SK-N-MC (cell line): ENCODE measurements at regions not wholly inside any gene's neighbourhood (a gene's known extent, or its start where the extent isn't known, plus 50 kb on each side); places are given as distances from the start of the nearest gene placed in this dataset.

Experiments used
- EZH2 ChIP-seq: fragments of 200-600 bp; sonication (generic); IDR thresholded peaks from one replicate; pipeline ENCODE4 v1.6.1; 2017; ENCODE audit warnings: antibody characterized with exemption
- FOXP2 ChIP-seq: optimal IDR thresholded peaks from 2 replicates; pipeline ENCODE3; 2011; ENCODE audit warnings: mild to moderate bottlenecking, moderate library complexity; ENCODE audit not compliant: insufficient read depth; ENCODE audit errors: extremely low read length, control extremely low read depth
- POLR2AphosphoS5 ChIP-seq: IDR thresholded peaks from 2 replicates; pipeline ENCODE4 v1.6.1; 2012; ENCODE audit warnings: mild to moderate bottlenecking, low read depth, low read length, borderline replicate concordance

GRCh38 chr5:20087299-20087698, 99.3 kb upstream of the CDH18 start:
- TF ChIP-seq EZH2 (no peak), POLR2AphosphoS5 (no peak), FOXP2 (no peak)
